GM12891 (cell line): ENCODE measurements at regions not wholly inside any gene's neighbourhood (a gene's known extent, or its start where the extent isn't known, plus 50 kb on each side); places are given as distances from the start of the nearest gene placed in this dataset.

Source experiments
- POLR2A ChIP-seq: IDR thresholded peaks from 2 replicates; pipeline ENCODE4 v1.6.1; 2011; ENCODE audit warnings: low read depth, low read length, control low read depth
- TAF1 ChIP-seq: IDR thresholded peaks from 2 replicates; pipeline ENCODE4 v1.6.1; 2011; ENCODE audit warnings: low read depth, low read length, control low read depth

DNA sequence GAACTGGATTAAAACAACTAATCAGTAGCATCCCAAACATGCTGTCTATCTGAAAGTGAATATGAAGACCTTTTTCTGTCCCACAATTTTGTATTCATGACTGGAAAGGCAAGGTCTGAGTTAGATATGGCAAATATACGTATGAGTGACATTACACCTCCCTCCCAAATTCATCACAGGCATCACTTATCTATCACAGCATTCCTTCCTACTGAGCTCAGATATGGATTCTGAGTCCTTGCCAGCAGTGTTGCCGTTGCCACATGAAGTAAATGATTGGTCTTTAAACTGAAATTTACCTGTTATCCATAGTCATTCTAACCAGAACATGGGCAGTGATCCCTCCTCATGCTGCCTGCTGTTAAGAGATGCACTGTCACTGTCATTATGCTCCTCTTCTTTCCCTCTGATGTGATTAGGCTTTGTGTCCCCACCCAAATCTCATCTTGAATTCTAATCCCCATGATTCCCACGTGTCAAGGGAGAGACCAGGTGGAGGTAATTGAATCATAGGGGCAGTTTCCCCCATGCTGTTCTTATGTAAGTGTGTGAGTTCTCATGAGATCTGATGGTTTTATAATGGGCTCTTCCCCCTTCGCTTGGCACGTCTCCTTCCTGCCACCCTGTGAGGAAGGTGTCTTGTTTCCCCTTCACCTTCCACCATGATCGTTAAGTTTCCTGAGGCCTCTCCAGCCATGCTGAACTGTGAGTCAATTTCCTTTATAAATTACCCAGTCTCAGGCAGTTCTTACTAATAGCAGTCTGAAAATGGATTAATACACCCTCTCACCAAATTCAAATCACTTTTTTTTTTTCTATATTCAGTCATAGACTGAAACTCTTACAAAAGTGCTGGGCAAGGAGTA is 288.4 kb downstream of the NUAK1 start:
- TF ChIP-seq TAF1, result no peak
- TF ChIP-seq POLR2A, result no peak
